Fibroblast of lung (primary cell): ENCODE measurements at regions not wholly inside any gene's neighbourhood (a gene's known extent, or its start where the extent isn't known, plus 50 kb on each side); places are given as distances from the start of the nearest gene placed in this dataset.

ENCODE experiments used
- DNase-seq, 2 donors: peaks; one replicate each; pipeline versions ENCODE4 v3.0.0 to v3.0.0-alpha.2; 2010; ENCODE audit warnings: low read depth in 2 of 2
- H2AFZ ChIP-seq: 2 replicates; pipeline ENCODE4 v1.5.1; 2012; ENCODE audit warnings: low read length, control low read depth, inconsistent platforms
- H3K27ac ChIP-seq: 2 replicates; pipeline ENCODE4 v1.5.1; 2011; ENCODE audit warnings: low read length, control low read depth; ENCODE audit not compliant: insufficient read depth
- H3K27me3 ChIP-seq: 2 replicates; pipeline ENCODE4 v1.5.1; 2011; ENCODE audit warnings: mild to moderate bottlenecking, low read length; ENCODE audit not compliant: control insufficient read depth, insufficient read depth
- H3K36me3 ChIP-seq: 2 replicates; pipeline ENCODE4 v1.5.1; 2011; ENCODE audit warnings: low read length; ENCODE audit not compliant: control insufficient read depth, insufficient read depth
- H3K4me1 ChIP-seq: 2 replicates; pipeline ENCODE4 v1.5.1; 2011; ENCODE audit warnings: low read length; ENCODE audit not compliant: control insufficient read depth, insufficient read depth; ENCODE audit errors: extremely low read depth
- H3K4me2 ChIP-seq: 2 replicates; pipeline ENCODE4 v1.5.1; 2011; ENCODE audit warnings: low read length, control low read depth; ENCODE audit not compliant: insufficient read depth; ENCODE audit errors: extremely low read depth
- H3K4me3 ChIP-seq, 4 experiments: fragments of 200-600 bp in 1 of 4; sonication (generic) in 1 of 4; replicated peaks in 1 of 4; 2 replicates each; pipeline ENCODE4 v1.5.1; 2011 to 2016; ENCODE audit warnings: low read length in 4 of 4, low read depth in 3 of 4, mild to moderate bottlenecking in 3 of 4, control low read depth in 2 of 4, inconsistent platforms in 1 of 4, mixed read lengths in 1 of 4; ENCODE audit not compliant: insufficient read depth in 1 of 4; ENCODE audit errors: control extremely low read depth in 1 of 4
- H3K79me2 ChIP-seq: 2 replicates; pipeline ENCODE4 v1.5.1; 2012; ENCODE audit warnings: mild to moderate bottlenecking, low read length, inconsistent platforms; ENCODE audit not compliant: control insufficient read depth, insufficient read depth
- H3K9ac ChIP-seq: 2 replicates; pipeline ENCODE4 v1.5.1; 2011; ENCODE audit warnings: mild to moderate bottlenecking, low read length, control low read depth; ENCODE audit not compliant: insufficient read depth
- H3K9me3 ChIP-seq: 2 replicates; pipeline ENCODE4 v1.5.1; 2012; ENCODE audit warnings: low read depth, low read length; ENCODE audit not compliant: control insufficient read depth, insufficient read depth
- H4K20me1 ChIP-seq: 2 replicates; pipeline ENCODE4 v1.5.1; 2011; ENCODE audit warnings: low read length; ENCODE audit not compliant: control insufficient read depth, insufficient read depth; ENCODE audit errors: extremely low read depth
- CTCF ChIP-seq, 2 donors: IDR thresholded peaks in 1 of 2; conservative IDR thresholded peaks in 1 of 2; 1 replicate in 1 of 2; 2 replicates in 1 of 2; pipeline ENCODE4 v1.5.1; 2011 to 2012; ENCODE audit warnings: low read length in 2 of 2, control low read depth in 1 of 2, inconsistent platforms in 1 of 2, low read depth in 1 of 2, mild to moderate bottlenecking in 1 of 2
- EZH2 ChIP-seq: IDR thresholded peaks from 2 replicates; pipeline ENCODE4 v1.5.1; 2012; ENCODE audit warnings: low read length, control low read depth, mild to moderate bottlenecking; ENCODE audit errors: missing control alignments

GRCh38 chr7:136036336-136036735 is 59.2 kb upstream of the MTPN start:
- H3K4me2 ChIP-seq: no peak overlapping the region
- H3K4me3 ChIP-seq: no peak overlapping the region
- H2AFZ ChIP-seq: no peak overlapping the region
- H3K27ac ChIP-seq: no peak overlapping the region
- TF ChIP-seq CTCF (conservative IDR thresholded peaks at IDR 0.05 in 1 of 2, IDR thresholded peaks at IDR 0.05 in 1 of 2; ENCODE audit: low read depth in 1 of 2, low read length in 2 of 2) (no peak), EZH2 (no peak)
- no peaks in the 10 kb centered on the region for H3K27me3 ChIP-seq
- H3K9me3 ChIP-seq: no peaks in the 10 kb centered on the region
- no peaks in the 10 kb centered on the region for H3K79me2 ChIP-seq
- no peak for DNase-seq
- H3K36me3 ChIP-seq: no peaks in the 10 kb centered on the region
- no peaks in the 10 kb centered on the region for H4K20me1 ChIP-seq
- H3K4me1 ChIP-seq: no peaks in the 10 kb centered on the region
- no peak overlapping the region for H3K9ac ChIP-seq

- TF ChIP-seq EZH2 (no peak), CTCF (conservative IDR thresholded peaks at IDR 0.05 in 1 of 2, IDR thresholded peaks at IDR 0.05 in 1 of 2; ENCODE audit: low read depth in 1 of 2, low read length in 2 of 2) (no peak)
- Histone ChIP-seq H3K9me3 (no peaks in the 10 kb centered on the region), H4K20me1 (no peaks in the 10 kb centered on the region), H2AFZ (no peak overlapping the region), H3K79me2 (no peaks in the 10 kb centered on the region), H3K4me1 (no peaks in the 10 kb centered on the region), H3K27ac (no peak overlapping the region), H3K9ac (no peak overlapping the region), H3K4me3 (no peak overlapping the region), H3K36me3 (no peaks in the 10 kb centered on the region), H3K27me3 (no peaks in the 10 kb centered on the region), H3K4me2 (no peak overlapping the region)
- DNase-seq: no peak
These were observed 57.0 kb upstream of the MTPN start for GRCh38 chr7:136034132-136034531.

- Histone ChIP-seq H3K27ac (no peak overlapping the region), H4K20me1 (no peaks in the 10 kb centered on the region), H3K36me3 (no peaks in the 10 kb centered on the region), H3K4me1 (no peaks in the 10 kb centered on the region), H3K4me3 (no peak overlapping the region), H3K79me2 (no peaks in the 10 kb centered on the region), H2AFZ (no peak overlapping the region), H3K27me3 (no peaks in the 10 kb centered on the region), H3K4me2 (no peak overlapping the region), H3K9me3 (no peaks in the 10 kb centered on the region), H3K9ac (no peak overlapping the region)
- TF ChIP-seq CTCF (conservative IDR thresholded peaks at IDR 0.05 in 1 of 2, IDR thresholded peaks at IDR 0.05 in 1 of 2; ENCODE audit: low read depth in 1 of 2, low read length in 2 of 2): no peak
- no peak for TF ChIP-seq EZH2
- no peak for DNase-seq
These were observed 56.4 kb upstream of the MTPN start for GRCh38 chr7:136033413-136034031.
